HG03575 (cell line): ENCODE measurements at regions not wholly inside any gene's neighbourhood (a gene's known extent, or its start where the extent isn't known, plus 50 kb on each side); places are given as distances from the start of the nearest gene placed in this dataset.
"Not testable (repeated sequence)": the region's sequence is repeated elsewhere in the genome, so short reads cannot be mapped to it uniquely, and the experiment has no call there.

Source experiments
- ATAC-seq: cut with Tn5 transposase; IDR thresholded peaks from one replicate; pipeline ENCODE4 v1.9.1; 2021; ENCODE audit not compliant: unreplicated experiment, insufficient number of reproducible peaks, low FRiP score; ENCODE audit errors: extremely low read depth

DNA sequence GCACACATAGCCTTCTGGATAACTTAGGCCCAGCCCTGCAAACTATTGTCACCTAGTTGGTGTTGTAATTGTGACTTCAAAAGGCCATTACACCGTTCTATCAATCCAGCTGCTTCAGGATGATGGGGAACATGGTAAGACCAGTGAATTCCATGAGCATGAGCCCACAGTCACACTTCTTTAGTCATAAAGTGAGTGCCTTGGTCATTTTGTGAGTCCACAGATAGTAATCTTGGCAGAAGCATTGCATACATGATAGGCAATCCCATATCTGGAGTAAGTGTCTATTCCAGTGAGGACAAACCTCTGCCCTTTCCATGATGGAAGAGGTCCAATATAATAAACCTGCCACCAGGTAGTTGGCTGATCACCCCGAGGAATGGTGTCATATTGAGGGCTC, 94.5 kb upstream of the RAI14 start:
- not testable (repeated sequence) for ATAC-seq

DNA sequence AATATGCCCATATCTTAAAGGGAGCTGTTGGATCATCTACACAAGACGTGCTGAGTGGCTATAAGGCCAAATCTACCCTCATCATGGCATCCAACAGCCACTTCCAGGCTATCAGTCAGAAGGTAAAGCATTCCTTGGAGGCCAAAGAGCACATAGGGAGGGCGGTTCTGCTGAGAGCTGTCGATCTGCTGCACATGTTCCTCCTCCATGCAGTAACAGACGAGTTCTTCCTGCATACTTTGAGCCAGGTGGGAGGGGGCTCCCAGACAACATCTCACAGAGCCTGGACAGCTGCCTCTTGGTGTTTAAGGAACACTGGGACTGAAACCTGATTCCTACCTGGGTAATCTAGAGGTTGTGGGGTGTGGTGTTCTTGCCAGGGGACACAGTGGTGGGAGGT, 93.3 kb upstream of the RAI14 start:
- no peak for ATAC-seq

DNA sequence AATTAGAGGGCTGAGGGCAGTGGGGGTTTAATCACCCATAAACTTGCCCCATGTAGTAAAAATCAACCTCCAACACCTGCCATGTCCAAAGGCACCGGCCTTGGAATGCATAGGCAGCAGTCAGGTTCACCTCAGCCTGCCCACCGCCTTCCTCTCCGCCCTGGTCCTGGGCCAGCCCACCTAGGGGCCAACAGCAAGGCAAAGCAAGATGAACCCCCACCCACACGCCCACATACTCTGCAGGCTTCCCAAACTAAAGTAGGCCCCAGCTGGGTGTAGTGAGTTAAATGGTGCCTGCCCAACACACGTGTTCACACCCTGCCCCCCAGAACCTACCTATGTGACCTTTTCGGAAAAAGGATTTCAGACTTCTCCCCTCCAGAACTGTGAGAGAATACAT, 92.9 kb upstream of the RAI14 start:
- ATAC-seq: no peak

DNA sequence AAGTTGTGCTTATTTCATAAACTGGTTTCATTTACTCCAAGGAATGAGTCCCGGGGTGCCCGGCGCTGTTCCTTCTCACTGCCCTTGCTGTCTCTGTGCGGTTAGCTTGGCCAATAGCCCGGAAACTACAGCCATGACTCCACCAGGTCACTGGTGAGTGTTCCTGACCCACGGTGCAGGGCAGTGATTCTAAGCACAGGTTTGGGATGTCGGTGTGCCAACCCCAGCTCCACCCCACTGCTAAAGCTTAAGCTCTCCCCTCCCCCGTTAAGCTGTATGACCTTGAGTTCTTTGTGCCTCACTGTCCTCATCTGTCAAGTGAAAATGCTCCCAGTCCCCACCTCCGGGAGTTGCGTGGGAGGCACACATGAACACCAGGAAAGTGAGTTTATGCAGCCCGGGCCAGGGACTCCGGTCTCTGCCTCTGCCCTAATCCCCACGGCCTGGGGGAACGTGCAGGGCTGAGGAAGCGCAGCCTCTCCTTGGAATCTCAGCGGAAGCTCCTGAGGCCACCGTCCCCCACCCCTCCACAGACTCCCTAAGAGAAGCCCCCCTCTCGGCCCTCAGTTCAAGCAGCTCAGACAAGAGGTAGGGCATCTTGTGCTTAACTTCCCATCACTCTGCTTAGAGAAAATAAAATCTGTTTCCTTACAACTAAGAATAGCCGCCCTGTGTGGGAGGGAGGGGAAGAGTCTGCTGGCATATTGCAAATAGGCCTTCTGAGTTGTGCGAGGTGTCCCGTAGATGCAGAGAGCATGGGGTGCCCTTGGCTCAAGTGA, 92.0 kb upstream of the RAI14 start:
- ATAC-seq: no peak

DNA sequence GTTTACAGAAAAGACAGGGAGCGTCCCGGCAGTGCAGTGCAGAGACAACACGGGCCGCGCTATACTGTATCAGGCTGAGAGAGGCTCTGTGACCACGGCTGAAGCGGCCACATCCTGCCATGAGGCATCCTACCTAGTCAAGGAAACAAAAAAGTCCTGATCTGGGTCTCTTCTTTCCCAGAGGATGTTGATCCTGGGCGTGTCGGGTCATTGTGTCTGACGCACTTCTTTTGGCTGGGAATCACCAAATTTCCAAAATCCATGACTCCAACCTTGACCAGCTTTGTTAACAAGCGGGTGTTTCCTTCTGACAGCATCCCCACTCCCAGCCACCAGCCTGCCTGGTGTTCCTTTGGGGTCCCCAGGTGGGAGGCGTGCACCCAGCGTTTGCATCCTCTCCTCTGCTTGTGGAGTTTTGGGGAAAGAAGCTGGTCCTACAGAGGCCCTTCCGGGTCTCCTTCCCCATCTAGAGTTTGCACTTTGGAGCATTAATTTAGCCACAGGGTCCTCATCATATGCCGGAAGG, 91.4 kb upstream of the RAI14 start:
- ATAC-seq: no peak

DNA sequence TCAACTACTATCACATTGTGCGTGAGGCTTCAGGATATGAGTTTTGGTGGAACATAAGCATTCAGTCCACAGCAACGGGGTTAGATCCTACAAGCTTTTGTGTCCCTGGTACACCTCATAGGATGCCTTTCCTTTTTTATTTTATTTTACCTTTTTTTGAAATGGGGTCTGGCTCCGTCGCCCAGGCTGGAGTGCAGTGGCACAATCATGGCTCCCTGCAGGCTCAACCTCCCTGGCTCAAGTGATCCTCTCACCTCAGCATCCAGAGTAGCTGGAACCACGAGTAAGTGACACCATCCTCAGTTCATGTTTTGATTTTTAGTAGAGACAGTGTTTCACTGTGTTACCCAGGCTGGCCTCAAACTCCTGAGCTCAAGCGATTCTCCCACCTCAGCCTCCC, 86.0 kb upstream of the RAI14 start:
- ATAC-seq: no peak

DNA sequence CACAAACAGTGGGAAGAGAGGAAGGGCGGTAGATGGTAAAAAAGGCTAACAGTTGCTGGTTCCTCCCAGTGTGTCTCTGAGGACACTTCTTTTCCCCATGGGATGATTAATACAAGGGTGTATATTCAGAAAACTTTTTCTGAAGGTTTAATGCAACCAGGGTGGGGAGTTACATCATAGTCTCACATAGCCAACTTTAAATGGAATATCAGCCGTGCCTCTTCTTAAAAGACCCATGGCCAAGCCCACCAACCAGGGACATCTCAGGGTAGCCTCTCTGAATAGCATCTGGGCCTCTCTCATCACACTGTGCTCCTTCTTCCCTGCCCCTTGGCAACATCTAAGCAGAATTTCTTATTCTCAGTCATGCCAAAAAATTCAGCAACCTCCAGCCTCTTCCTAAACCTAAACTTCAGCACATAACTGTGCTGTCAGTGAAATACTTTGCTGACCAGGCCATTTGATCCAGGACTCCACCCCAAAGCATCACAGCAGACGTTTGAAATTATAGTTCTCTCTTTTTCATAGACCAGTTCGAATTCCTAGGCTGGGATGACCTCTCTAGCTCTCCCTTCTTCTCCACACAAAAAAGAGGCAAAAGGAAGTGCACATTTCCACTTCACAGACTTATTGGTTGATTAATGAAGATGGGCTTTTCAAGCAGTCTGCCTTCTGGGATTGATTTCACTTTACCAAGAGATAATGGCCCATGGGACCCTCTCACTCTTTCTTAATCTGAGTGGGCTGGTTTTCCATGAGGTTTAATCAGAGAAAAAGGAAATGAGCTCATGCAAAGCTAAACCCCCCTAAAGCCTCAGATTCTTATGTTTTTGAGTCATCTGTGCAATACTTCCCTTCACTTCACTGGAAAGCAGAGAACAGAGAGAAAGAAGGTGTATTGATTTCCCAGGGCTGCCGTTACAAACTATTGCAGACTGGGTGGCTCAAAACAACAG, 85.1 kb upstream of the RAI14 start:
- no peak for ATAC-seq

DNA sequence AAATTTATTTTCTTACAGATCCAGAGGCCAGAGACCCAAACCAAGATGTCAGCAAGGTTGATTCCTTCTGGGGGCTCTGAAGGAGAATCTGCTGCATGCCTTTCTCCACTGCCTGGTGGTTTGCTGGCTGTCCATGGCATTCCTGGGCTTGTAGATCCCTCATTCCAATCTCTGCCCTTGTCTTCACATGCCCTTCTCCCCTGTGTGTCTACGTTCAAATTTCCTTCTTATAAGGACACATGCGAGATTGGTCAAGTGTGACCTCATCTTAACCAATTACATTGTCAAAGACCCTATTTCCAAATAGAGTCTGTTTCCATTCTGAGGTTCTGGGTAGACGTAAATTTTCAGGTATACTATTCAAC, 84.5 kb upstream of the RAI14 start:
- ATAC-seq: no peak

DNA sequence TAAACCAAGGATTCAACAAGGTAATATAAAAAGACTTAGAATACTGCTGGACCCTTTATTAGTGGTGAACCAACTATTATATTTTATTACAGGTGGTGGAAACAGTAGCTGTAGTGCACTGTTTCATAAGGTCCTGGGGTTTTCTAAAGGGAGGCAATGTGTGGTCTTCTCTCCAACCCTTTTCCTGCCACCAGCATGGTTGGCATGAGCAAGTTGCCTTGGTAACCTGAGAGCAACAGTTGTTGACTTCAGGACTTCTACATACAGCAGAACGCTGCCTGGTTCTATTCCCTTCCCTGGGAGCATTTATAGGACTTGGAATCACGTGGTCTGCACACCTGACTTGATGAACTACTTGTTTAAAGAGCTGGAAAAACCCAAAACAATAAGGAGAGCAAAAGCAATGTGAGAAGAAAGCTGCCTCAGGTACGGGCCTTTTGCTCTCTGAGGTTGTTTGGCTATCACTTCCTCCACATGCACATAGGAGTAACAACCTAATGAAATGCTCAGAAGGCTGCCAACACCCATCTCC, 81.1 kb upstream of the RAI14 start:
- ATAC-seq: no peak

DNA sequence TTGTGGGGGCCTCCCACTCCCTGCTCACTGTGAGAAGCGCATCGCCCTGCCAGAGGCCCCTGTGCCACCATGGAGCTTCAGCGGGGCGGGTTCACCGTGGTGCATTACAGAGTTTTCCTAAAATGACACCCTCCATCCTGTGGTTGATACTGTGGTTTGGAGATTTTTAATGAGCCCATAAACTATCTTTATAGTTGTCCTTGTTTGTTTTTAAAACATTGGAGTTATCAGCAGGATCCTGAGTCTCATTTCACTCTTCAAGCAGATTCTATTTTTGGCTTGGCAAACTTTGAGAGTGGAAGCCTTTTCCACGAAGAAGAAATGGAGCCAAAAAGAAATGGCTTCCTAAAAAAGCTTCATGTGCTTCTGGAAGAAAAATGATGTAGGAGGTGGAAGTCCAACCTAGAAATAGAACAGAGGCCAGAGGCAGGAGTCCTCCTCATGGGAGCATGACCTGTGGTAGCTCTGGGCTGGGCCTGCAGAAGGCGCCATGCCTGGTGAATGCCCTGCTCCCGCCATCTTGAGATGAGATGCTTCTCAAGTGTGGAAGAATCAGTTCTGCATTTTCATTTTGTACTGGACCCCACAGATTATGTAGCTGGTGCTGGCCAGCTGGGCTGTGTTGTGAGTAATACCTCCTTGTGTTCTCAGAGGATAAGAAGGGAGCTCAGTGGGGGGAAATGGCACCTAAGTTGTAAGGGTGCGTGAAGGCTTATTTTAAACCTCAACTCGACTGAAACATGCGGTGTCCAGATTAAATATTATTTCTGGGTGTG, 79.0 kb upstream of the RAI14 start:
- no peak for ATAC-seq

DNA sequence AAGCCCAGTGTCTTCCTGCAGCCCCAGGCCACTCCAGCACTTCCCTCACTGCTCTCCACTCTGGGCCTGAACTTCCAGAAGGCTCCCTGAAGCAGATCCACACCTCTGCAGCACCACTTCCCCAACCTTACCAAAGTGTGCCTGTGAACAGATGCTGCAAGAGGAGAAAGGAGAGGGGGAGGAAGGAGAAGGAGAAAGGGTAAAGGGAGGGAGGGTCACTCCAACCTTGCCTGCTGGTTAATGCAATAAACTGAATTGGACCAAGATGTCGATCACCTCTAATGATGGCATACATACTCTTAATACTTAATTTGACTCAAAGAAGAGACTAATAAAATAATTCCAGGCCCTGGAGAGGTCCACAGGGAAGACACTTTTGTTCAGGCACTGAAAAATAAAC, 77.2 kb upstream of the RAI14 start:
- no peak for ATAC-seq

DNA sequence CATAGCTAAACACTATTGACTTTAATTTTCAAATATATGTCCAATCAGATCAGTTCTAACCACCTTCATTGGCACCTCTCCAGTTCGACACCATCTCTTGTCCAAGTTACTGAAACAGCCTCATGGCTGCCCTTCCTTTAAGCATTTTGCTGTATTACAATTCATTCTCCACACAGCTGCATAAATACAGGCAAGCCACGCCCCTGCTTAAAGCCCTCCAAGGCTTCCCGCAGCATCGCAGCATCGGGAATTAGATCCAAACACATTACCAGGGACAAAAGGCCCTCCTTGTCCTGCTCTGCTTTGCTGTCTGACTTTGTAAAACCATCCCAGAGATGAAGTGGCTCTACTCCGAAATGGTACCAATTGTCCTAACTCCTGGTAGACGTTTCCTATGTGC, 75.1 kb upstream of the RAI14 start:
- ATAC-seq: no peak

DNA sequence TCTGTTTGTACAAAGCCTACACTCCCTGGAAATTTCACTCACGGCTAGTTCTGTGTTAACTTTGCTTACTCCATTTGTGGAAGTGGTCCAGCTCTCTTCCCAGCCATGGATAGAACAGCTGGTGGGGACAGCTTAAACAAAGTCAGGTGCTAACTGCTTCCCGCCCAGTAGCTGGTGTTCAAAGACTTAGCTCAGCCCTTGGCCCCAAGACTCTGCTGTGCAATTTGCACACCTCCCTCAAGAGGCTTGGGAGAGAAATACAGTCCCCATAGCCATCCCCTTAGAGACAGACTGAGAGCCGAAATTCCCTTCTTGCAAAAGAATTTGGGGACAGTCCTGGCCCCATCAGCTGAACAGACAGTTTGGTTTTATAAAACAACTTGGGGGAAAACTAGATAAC, 73.8 kb upstream of the RAI14 start:
- ATAC-seq: no peak

DNA sequence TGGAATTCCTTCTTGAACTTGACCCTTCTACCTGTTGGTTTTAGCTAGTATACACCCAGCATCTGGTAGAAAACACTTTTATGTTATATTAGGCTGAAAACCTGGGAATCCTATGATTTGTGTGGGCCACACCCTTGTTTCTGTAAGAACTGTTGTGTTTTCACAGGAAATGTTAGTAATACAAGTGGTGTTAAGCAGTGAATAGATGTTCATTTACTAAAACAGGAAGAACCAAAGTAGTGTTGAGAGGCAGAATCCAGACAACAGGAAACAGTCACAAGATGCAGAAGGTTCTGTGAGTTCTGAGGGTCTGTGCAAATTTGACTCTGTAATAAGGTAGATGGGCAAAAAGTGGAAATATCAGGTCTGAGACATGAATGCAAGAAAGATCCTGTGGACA, 73.0 kb upstream of the RAI14 start:
- ATAC-seq: no peak

DNA sequence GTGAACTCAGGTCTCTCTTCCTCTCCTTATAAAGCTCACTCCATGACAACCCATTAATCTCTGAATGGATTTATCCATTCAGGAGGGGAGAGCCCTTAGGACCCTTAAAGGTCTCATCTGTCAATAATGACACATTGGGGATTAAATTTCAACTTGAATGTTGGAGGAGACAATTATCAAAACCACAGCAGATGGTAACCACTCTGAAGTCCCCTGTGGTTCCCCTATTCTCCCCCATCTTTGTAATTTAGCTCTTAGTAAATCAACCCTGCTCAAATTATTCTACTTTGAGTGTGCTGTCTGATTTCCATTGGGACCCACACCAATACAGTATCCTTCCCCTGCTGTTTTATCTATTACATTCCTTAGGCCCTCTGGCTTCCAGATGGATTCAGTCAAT, 72.0 kb upstream of the RAI14 start:
- ATAC-seq: no peak

DNA sequence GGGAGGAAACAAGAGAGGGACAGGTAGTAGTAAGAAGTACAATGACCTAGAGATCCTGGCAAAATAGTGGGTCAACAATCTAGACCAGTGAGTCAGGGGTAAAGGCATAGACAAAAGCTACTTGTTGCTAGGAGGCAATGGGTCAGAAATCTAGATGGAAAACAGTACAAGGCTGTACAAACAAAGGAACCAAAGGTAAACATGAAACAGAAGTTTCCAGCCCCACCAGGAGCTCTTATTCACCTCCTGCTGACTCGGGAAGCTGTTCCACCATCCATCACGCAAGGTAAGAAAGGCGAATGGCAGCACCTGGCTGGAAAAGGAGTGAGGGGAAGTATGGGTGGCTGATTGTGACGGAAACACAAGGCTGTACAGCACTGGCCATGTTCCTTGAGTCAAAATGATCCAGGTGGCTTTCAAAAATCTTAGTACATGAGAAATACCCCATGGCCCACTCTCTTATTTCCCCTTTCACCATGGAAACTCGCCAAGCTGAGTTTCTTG, 70.5 kb upstream of the RAI14 start:
- no peak for ATAC-seq

DNA sequence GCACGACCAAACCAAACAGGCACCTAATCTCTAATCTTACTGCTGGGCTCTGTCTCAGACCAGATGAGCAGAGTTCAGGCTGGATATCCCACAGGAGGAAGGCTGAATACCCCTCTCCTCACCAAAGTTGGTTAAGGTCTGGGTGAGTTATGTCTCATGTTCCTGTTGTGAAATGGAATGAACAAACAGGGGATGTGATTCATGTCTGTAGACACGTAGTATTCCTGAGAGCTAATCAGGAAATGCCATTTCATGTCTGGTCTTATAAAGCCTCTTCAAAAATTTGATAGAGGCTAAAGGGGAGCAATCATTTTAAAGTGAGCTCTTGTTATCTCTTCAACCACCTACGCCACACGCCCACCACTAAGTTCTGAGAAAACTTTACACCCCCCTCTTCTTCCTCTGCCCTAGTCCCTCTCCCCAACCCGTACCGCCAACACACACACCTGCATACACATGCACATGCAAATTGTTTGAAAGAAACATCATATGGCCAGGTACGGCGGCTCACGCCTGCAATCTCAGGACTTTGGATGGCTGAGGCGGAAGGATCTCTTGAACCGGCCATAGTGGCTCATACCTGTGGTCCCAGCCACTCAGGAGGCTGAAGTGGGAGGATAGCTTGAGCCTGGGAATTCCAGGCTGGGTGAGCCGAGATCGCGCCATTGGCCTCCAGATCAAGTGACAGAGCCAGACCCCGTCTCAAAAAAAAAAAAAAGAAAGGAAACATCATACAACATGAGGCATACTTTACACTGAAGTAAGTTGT, 69.8 kb upstream of the RAI14 start:
- ATAC-seq: no peak
